GM21737 (cell line): ENCODE measurements at regions not wholly inside any gene's neighbourhood (a gene's known extent, or its start where the extent isn't known, plus 50 kb on each side); places are given as distances from the start of the nearest gene placed in this dataset.
"Not testable (repeated sequence)": the region's sequence is repeated elsewhere in the genome, so short reads cannot be mapped to it uniquely, and the experiment has no call there.

Source experiments
- ATAC-seq: cut with Tn5 transposase; IDR thresholded peaks from one replicate; pipeline ENCODE4 v1.9.1; 2021; ENCODE audit warnings: mild to moderate bottlenecking, moderate library complexity; ENCODE audit not compliant: unreplicated experiment

- not testable (repeated sequence) for ATAC-seq
These were observed 251.3 kb downstream of the TP53TG3F start for GRCh38 chr16:33710696-33711087.

- ATAC-seq = not testable (repeated sequence)
These were observed 252.2 kb downstream of the TP53TG3F start for GRCh38 chr16:33711616-33712015.

DNA sequence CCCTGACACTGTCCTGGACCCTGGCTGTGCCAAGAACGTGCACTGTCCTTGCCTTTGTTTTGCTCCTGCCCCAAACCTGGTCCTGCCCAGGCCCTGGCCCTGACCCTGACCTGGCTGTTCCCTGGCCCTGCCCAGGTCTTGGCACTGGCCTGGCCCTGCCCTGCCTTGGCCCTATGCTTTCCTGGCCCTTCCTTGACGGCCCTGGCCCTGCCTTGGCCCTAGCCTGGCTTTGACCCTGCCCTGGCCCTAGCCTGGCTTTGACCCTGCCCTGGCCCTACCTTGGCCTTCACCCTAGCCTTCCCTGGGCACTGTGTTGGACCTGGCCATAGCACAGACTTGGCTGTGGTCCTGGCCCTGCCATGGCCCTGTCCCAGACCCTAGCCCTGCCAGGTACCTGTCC lies 252.9 kb downstream of the TP53TG3F start:
- not testable (repeated sequence) for ATAC-seq

GRCh38 chr16:33712851-33713709 lies 253.7 kb downstream of the TP53TG3F start:
- not testable (repeated sequence) for ATAC-seq

GRCh38 chr16:33713710-33714538 lies 254.5 kb downstream of the TP53TG3F start:
- not testable (repeated sequence) for ATAC-seq

GRCh38 chr16:33731167-33731566 lies 271.8 kb downstream of the TP53TG3F start:
- not testable (repeated sequence) for ATAC-seq

GRCh38 chr16:33734650-33735049 lies 275.2 kb downstream of the TP53TG3F start:
- ATAC-seq = not testable (repeated sequence)

DNA sequence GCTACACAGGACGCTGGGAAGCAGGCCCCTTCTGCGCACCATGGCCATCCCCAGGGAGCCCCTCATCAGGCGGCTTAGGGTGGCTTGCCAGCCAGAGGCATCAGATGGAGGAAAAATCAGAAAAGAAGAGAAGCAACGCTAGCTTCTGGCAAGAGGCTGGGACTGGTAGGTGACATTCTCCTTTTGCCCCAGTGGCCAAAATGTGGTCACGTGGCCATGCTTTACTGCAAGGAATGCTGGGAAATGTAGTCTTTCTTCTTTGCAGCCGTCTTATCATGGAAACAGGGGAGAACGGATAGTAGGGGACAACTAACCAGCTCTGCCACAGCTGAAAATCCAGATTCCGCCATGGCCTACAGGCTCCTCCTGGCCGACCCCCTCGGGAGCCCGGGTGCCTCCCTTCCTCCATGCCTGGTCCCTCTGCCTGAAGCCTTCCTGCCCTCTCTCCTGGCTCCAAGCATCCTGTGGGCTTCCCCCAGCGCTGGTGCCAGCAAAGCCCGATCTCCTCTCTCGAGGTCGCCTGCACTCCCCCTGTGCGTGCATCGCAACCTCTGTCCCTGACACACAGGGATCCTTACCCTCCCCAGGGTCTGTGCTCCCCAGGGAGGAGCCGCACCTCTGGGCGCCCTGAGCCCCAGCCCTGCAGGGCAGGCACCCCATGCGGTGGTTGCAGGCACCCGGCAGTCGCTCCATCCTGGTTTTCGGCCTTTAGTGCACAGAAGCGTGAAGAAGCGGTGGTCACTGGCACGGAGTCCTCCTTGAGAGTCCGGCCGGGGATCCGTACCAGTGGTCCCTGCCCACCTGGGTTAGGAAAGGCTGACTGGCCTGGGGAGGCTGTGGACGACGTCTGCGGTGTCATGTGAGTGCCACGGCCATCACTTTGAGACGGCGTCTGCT lies 307.7 kb downstream of the TP53TG3F start:
- not testable (repeated sequence) for ATAC-seq

- ATAC-seq = not testable (repeated sequence)
These were observed 309.3 kb downstream of the TP53TG3F start for GRCh38 chr16:33768710-33769109.

DNA sequence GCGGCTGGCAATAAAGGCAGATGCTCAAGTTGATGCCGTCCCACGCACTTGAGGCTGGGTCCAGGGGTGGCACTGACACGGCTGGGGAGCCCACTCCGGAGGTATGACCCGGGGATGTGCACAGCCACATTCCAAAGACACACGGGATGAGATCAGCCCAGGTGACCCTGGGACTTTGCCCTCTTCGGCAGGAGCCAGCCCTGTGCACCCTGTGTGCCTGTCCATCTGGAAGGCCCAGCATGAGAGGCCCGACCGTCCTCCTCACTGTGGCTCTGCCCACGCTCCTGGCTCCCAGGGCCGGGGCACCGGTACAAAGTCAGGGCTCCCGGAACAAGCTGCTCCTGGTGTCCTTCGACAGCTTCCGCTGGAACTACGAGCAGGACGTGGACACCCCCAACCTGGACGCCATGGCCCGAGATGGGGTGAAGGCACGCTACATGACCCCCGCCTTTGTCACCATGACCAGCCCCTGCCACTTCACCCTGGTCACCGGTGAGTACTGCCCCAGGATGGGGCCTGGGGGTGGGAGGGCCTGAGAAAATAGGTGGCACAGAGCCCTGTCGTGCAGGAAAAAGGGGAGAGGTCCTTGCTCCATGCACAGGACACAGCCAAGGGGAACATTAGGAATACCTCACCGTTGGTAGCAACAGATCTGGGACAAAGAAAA lies 309.9 kb downstream of the TP53TG3F start:
- ATAC-seq = not testable (repeated sequence)

DNA sequence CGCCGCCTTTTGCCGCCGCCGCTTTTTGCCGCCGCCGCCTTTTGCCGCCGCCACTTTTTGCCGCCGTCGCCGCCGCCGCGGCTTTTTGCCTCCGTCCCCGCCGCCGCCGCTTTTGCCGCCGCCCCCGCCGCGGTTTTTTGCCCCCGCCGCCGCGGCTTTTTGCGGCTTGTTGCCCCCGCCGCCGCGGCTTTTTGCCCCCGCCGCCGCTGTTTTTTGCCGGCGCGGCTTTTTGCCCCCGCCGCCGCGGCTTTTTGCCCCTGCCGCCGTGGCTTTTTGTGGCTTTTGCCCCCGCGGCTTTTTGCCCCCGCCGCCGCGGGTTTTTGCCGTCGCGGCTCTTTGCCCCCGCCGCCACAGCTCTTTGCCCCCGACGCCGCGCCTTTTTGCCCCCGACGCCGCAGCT lies 311.1 kb downstream of the TP53TG3F start:
- not testable (repeated sequence) for ATAC-seq

GRCh38 chr16:33771211-33771610 lies 311.8 kb downstream of the TP53TG3F start:
- not testable (repeated sequence) for ATAC-seq

- not testable (repeated sequence) for ATAC-seq
These were observed 314.6 kb downstream of the TP53TG3F start for GRCh38 chr16:33773966-33774365.

- ATAC-seq = not testable (repeated sequence)
These were observed 315.3 kb downstream of the TP53TG3F start for GRCh38 chr16:33774724-33775123.

DNA sequence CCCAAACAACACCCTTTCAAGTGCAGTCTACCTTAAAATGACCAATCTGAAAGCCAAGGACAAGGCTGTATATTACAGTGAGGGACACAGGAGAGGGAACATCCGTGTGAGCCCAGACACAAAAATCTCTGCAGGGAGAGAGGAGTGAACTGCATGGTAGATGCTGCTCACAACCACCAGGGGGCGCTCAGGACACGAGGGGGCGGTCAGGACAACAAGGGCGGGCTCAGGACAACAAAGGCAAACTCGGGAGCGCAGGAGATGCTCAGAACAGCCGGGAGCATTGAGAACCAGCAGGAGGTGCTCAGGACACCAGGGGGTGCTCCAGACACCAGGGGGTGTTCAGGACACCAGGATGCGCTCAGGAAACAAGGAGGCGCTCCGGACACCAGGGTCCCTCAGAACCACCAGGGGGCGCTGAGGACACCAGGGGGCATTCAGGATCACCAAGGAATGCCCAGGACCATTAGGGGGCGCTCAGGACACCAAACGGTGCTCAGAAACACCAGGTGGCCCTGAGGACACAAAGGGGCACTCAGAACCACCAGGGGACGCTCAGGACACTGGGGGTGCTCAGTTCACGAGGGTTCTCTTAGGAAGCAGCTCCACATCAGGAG lies 357.0 kb downstream of the TP53TG3F start:
- ATAC-seq = not testable (repeated sequence)

DNA sequence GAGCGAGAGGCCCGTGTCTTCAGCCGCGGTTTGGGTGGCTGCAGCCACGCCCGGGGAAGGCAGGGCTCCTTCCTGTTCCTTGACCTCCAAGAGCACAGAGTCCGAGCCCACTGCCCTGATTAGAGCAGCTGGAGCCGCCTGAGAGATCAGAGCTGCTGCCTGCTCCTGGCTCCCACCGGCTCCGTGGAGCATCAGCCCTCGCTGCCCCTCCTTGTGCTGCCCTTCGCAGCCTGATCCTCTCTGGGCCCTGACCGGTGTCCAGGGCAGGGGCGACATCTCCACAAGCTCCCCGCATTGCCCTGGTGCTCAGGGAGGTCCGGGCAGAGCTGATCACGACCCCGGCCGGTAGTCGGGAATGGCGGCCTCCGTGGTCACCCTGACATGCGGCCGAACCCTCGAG lies 365.3 kb downstream of the TP53TG3F start:
- ATAC-seq = not testable (repeated sequence)

- not testable (repeated sequence) for ATAC-seq
These were observed 368.1 kb downstream of the TP53TG3F start for GRCh38 chr16:33827522-33827921.

DNA sequence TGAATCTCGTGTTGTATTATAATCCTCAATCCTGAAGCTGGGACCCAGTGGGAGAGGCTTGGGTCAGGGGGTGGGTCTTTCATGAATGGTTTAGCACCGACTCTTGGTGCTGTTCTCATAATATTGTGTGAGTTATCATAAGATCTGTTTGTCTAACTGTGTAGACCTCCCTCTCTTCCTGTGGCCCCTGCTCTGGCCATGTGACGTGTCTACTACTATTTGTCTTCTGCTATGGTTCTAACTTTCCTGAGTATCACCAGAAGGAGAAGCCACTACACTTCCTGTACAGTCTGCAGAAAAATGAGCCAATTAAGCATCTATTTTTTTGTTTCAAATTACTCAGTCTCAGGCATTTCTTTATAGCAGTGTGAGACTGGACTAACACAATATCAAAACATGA lies 379.7 kb downstream of the TP53TG3F start:
- ATAC-seq = not testable (repeated sequence)

- ATAC-seq = not testable (repeated sequence)
These were observed 385.1 kb downstream of the TP53TG3F start for GRCh38 chr16:33844533-33844932.
